Hematopoietic multipotent progenitor cell treated with erythropoietin and hydrocortisone succinate and interleukin-3 and kit ligand, for 6 days (in vitro differentiated cells): ENCODE measurements at regions not wholly inside any gene's neighbourhood (a gene's known extent, or its start where the extent isn't known, plus 50 kb on each side); places are given as distances from the start of the nearest gene placed in this dataset.

ENCODE experiments used
- DNase-seq: peaks from one replicate; pipeline ENCODE4 v3.0.0-alpha.2; 2015

GRCh38 chr5:6159832-6160430 is 218.4 kb downstream of the MED10 start:
- DNase-seq = no peak

GRCh38 chr5:6158974-6159831 is 219.1 kb downstream of the MED10 start:
- no peak for DNase-seq

GRCh38 chr5:6154216-6154615 is 224.1 kb downstream of the MED10 start:
- DNase-seq = no peak

GRCh38 chr5:6146271-6146670 is 232.1 kb downstream of the MED10 start:
- DNase-seq = no peak

- DNase-seq = no peak
Observed at GRCh38 chr5:6145616-6146237, 232.6 kb downstream of the MED10 start.

- no peak for DNase-seq
Observed at GRCh38 chr5:6143523-6143922, 234.8 kb downstream of the MED10 start.

GRCh38 chr5:6142353-6142752 is 236.0 kb downstream of the MED10 start:
- no peak for DNase-seq

GRCh38 chr5:6140219-6140618 is 238.1 kb downstream of the MED10 start:
- no peak for DNase-seq

- DNase-seq = no peak
Observed at GRCh38 chr5:6135977-6136376, 242.4 kb downstream of the MED10 start.

GRCh38 chr5:6134281-6134680 is 244.1 kb downstream of the MED10 start:
- no peak for DNase-seq

- no peak for DNase-seq
Observed at GRCh38 chr5:6125781-6126180, 252.6 kb downstream of the MED10 start.

GRCh38 chr5:6118691-6119090 is 259.7 kb downstream of the MED10 start:
- DNase-seq = no peak

- no peak for DNase-seq
Observed at GRCh38 chr5:6117212-6117611, 261.1 kb downstream of the MED10 start.

GRCh38 chr5:6115852-6116251 is 262.5 kb downstream of the MED10 start:
- no peak for DNase-seq

- DNase-seq = no peak
Observed at GRCh38 chr5:6112538-6112937, 265.8 kb downstream of the MED10 start.

- DNase-seq = no peak
Observed at GRCh38 chr5:6112125-6112524, 266.2 kb downstream of the MED10 start.

- no peak for DNase-seq
Observed at GRCh38 chr5:6111131-6111530, 267.2 kb downstream of the MED10 start.

GRCh38 chr5:6110441-6111005 is 267.8 kb downstream of the MED10 start:
- no peak for DNase-seq

- no peak for DNase-seq
Observed at GRCh38 chr5:6108981-6109825, 269.1 kb downstream of the MED10 start.

- DNase-seq = no peak
Observed at GRCh38 chr5:6108540-6108848, 269.9 kb downstream of the MED10 start.

- DNase-seq = no peak
Observed at GRCh38 chr5:6107675-6108539, 270.4 kb downstream of the MED10 start.

GRCh38 chr5:6106756-6107155 is 271.6 kb downstream of the MED10 start:
- DNase-seq = no peak
